Peyer's patch (tissue), 4 donors: ENCODE measurements at regions not wholly inside any gene's neighbourhood (a gene's known extent, or its start where the extent isn't known, plus 50 kb on each side); places are given as distances from the start of the nearest gene placed in this dataset.

Experiments used
- POLR2A ChIP-seq, 2 donors: fragments of 450-650 bp; IDR thresholded peaks; one replicate each; pipeline ENCODE4 v1.5.1; 2017; ENCODE audit warnings: antibody characterized with exemption in 2 of 2, mild to moderate bottlenecking in 2 of 2, moderate library complexity in 2 of 2
- TF ChIP-seq, protein P1 (sequence below), 6 experiments: fragments of 450-650 bp in 4 of 6; fragments of 200-600 bp in 2 of 6; sonication (generic) in 1 of 6; IDR thresholded peaks; one replicate each; pipeline ENCODE4 v1.5.1; 2017 to 2019; ENCODE audit warnings: antibody characterized with exemption in 6 of 6, mild to moderate bottlenecking in 3 of 6, moderate library complexity in 1 of 6

DNA sequence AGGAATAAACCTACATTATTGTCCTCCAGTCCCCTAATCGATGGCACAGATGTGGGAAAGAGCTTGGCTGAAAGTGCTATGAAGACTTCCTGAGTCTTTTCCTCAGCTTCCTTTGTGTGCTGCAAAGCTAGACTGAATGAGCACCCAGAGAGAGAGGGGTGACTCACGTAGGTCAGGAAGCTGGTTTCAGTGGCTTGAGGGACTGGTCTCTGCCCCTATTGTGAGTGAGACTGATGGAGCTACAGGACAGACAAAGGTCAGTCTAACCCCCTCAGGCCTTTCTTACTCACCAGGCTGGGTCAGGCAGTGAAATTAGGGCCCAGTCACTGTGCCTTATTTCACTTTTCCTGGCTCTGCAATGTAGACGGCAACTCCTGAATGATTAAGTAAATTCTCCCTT lies 171.1 kb upstream of the GRB10 start:
- TF ChIP-seq, protein P1, sequence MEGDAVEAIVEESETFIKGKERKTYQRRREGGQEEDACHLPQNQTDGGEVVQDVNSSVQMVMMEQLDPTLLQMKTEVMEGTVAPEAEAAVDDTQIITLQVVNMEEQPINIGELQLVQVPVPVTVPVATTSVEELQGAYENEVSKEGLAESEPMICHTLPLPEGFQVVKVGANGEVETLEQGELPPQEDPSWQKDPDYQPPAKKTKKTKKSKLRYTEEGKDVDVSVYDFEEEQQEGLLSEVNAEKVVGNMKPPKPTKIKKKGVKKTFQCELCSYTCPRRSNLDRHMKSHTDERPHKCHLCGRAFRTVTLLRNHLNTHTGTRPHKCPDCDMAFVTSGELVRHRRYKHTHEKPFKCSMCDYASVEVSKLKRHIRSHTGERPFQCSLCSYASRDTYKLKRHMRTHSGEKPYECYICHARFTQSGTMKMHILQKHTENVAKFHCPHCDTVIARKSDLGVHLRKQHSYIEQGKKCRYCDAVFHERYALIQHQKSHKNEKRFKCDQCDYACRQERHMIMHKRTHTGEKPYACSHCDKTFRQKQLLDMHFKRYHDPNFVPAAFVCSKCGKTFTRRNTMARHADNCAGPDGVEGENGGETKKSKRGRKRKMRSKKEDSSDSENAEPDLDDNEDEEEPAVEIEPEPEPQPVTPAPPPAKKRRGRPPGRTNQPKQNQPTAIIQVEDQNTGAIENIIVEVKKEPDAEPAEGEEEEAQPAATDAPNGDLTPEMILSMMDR (IDR thresholded peaks at IDR 0.05) = no peak
- TF ChIP-seq POLR2A (IDR thresholded peaks at IDR 0.05) = no peak
